OCI-LY7 (cell line): ENCODE measurements at regions not wholly inside any gene's neighbourhood (a gene's known extent, or its start where the extent isn't known, plus 50 kb on each side); places are given as distances from the start of the nearest gene placed in this dataset.

Experiments
- CTCF ChIP-seq: fragments of 200-600 bp; sonication (generic); conservative IDR thresholded peaks from 2 replicates; pipeline ENCODE4 v1.5.1; 2014; ENCODE audit warnings: mild to moderate bottlenecking, antibody characterized with exemption, low read length, moderate library complexity, mixed read lengths
- EZH2phosphoT487 ChIP-seq: fragments of 200-600 bp; sonication (generic); IDR thresholded peaks from 2 replicates; pipeline ENCODE4 v1.6.1; 2018; ENCODE audit warnings: low read depth, borderline replicate concordance, mild to moderate bottlenecking, mixed run types, antibody characterized with exemption, low read length, moderate library complexity, mixed read lengths

- TF ChIP-seq CTCF = no peak
- no peak for TF ChIP-seq EZH2phosphoT487
These were observed 137.1 kb upstream of the PRR20G start for GRCh38 chr3:127424766-127425504.
